DMS 273 (cell line): ENCODE measurements at regions not wholly inside any gene's neighbourhood (a gene's known extent, or its start where the extent isn't known, plus 50 kb on each side); places are given as distances from the start of the nearest gene placed in this dataset.
A peak's percentile ranks its signal among the peaks of the same experiment; 100 is the strongest.

ENCODE experiments used
- DNase-seq: peaks from one replicate; lab custom pipeline; 2025; ENCODE audit not compliant: unreplicated experiment; lab: John Stamatoyannopoulos, UW

DNA sequence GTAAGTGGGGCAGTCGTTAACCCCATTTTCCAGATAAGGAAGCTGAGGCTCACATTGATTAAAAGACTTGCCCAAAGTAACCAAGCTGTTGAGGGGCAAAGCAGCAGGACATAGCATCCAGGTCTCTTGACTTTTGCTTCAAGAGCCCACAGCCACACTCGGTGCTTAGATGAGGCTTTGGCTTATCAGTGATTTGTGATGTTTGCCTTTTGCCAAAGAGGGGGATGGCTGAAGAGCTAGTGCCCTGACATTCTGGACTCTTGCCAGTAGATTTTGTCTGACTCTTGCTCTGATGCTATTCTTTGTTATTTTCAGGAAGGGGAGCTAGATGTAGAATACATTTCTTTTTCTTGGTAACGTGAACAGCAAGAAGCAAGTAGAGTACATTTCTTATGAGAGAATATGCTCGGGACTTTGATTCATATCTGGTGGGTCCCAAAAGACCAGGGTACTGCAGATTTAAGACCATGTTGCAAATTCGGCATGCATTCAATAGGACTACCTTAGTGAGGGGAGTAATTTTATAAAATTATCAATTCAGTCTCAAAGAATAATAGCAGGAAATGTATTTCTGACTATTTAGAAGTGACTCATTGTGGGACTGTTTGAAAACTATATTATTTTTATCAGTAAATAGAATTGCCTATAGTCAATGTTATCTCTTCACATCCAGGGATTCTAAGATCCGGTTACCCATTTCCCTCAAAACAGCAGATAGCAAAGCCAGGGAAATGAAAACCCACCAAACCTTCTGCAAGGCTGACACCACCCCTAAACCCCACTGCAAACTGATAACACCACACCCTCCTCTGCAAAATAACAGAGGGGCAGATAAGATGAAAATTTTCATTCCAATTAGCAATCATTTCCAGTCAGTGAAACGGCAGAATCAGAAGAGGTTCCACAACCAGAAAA lies 180.0 kb upstream of the BMPER start:
- no peak for DNase-seq

DNA sequence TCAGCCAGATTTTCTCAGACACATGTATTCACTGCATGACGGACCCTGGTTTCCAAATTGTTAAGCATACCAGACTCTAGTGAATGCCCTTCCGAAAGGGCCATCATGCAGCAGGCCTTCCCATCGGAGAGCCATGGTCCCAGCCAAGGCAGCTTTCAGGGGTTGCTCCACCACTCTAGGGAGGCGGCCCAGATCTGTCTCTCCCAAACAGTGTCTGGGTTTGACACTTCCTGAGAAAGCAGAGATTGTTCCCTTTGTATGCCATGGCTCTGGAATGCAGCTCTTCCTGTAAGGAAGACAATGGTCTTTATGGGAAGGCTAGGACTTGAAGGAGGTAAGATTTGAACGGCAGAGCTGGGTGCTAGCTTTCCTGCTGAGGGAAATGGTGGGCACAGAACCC lies 178.8 kb upstream of the BMPER start:
- no peak for DNase-seq

DNA sequence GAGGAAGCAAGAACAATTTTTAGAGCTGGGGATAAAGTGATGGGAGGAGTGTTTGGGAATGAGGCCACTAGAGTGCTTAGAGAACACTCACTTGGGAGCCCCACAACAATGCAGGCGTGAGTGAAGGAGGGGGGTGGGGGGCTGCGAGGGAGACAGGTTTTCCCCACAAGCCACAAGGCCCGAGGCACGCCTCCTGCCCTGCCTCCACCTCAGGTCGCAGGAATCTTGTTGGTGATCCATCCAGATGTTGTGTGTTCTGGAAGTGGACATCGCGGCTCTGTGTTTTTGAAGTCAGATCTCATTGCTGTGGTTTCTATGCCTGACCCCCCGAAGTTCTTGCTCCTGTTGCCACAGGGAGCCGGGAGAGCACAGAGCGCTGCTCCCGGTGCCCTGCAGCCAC lies 178.0 kb upstream of the BMPER start:
- DNase-seq: no peak

DNA sequence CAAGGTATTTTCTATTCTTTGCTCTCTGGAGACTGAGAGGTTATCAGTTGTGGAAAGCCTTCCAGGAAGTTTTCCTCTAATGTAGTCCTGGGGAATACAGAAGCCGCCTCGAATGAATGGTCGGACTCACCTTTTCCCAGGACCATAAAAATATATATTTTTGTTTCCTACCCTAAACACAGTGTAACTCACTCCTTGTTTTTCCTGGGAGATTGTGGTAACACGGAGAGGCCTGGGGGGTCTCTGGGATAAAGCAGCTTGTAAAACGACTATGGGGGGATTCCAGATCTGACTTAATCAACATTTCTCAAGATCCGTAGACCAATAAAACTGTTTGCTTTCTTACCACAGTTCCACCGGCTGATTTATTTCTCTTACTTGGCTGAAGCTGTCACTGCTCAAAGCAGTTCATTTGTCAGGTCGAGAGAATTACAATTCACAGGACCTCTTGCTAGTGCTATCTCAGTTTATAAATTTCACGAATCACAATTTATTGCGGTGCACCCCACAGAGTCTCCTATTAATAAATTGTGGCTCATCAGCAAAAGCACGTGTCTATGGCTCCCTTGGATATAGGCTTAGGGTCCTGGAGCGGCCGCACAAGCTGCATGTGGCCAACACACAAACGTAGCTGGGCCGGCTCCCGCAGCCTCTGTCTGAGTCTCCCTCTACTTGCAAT lies 176.3 kb upstream of the BMPER start:
- DNase-seq: no peak

- DNase-seq: no peak
Observed at GRCh38 chr7:33729726-33730125, 175.6 kb upstream of the BMPER start.

DNA sequence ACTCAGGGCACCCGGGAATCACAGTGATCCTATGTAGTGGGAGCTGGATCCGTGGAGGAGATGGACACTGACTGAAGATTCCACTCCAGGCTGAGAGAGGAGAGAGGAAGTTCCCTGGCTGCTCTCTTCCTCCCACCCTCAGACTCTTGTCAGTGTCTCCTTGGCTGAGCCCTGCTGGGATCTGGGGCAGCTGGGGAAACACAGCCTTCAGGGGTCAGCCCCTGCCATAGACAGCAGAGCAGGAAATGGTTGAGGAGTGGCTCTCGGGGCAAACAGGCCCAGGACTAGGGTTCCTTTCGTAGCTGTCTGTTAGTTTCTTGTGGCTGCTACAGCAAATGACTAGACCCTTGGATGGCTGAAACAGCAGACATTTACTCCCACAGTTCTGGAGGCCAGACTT lies 174.4 kb upstream of the BMPER start:
- DNase-seq: no peak

- no peak for DNase-seq
Observed at GRCh38 chr7:33731912-33732311, 173.4 kb upstream of the BMPER start.

DNA sequence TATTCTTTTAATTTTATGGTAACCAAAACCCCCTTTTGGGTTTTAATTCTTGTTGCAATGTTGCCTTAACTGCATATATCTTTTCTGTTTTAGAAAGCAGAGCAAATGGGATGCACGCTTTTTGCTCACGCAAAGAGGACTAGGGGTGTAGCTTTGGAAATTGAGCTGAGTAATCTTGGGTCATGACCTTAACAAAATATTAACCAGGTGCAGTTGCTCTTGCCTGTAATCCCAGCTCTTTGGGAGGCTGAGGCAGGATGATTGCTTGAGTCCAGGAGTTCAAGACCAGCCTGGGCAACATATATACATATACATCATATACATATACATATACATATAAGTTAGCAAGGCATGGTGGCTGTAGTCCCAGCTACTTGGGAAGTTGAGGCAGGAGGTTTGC lies 172.9 kb upstream of the BMPER start:
- no peak for DNase-seq

DNA sequence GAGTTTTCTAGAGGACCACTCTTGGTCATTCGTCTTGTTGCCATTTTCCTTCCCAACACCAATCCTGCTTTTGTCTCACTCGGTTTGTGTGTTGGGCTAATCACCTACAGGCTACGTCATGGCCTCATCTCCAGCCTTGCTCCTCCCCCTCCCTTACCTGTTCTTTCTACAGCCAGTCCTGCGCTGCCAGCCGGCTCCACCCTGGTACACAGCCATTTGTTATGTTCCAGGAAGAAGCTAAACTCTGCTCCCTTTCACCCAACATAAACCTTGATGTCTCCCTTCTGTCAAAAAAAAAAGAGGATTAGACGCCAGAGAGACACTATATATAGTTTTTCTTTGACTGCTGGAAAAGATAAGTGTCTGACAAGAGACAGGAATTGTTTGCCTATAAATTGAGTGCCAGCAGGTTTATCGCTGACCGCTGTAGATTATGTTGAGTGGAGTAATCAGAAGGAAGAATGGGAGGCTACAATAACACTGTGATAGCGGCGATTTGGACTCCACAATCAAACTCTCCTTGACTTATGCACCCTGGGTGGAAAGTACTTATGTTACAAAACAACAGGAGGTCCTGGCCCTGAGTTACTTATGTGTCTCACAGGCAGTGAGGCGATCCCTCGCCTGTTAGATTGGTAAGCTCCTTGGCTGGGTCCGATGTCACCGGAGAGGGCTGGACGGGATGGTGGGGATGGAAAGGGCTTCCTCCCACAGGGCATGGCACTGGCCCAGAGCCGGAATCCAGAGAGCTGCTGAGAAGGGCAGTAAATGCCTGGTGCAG lies 171.3 kb upstream of the BMPER start:
- no peak for DNase-seq

DNA sequence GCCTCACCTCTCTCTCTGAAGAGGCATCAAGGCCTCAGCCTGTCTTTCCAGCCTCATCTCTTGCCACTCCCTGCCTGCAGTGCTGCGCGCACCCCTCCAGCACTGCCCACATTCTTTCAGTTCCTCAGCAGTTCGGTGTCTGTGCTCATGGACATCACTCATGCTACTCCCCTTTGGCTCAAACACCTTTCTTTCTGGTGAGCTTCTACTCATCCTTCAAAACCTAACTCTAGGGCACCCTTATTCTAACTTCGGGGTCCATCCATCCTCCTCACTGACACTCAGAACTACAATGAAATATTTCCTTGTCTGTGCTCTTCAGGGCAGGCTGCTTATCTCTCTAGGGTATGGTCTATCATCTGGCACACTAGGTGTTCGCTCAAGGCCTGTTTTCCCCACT lies 169.9 kb upstream of the BMPER start:
- no peak for DNase-seq

DNA sequence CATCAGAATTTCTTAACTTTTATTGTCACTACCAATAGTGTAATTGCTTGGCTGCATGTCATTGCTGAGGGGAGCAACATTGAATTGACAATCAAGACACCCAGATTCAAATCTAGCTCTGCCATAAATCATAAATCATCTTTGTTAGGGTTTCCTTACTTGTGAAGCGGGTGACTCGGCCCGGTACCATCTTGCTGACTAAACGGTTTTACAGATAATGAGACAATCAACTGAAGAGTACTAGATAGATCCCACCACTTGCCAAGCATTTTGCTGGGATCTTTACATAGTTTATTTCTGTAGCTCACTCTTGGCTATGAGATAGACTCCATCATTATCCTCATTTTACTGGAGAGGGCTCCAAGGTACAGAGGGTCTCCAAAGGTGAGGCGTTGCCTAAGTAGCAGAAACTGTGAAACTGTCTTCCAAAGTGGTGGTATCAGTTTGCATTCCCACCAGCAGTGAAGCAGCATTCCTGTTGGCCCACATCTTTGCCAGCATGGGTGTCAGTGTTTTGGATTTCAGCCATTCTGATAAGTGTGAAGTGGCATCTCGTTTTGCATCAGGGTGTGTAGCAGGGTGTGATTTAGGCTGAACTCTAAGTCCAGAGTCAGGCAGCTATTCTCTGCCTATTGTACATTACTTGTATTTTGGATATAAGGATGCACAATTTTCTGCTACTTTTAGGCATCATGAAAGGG lies 168.7 kb upstream of the BMPER start:
- DNase-seq: no peak

DNA sequence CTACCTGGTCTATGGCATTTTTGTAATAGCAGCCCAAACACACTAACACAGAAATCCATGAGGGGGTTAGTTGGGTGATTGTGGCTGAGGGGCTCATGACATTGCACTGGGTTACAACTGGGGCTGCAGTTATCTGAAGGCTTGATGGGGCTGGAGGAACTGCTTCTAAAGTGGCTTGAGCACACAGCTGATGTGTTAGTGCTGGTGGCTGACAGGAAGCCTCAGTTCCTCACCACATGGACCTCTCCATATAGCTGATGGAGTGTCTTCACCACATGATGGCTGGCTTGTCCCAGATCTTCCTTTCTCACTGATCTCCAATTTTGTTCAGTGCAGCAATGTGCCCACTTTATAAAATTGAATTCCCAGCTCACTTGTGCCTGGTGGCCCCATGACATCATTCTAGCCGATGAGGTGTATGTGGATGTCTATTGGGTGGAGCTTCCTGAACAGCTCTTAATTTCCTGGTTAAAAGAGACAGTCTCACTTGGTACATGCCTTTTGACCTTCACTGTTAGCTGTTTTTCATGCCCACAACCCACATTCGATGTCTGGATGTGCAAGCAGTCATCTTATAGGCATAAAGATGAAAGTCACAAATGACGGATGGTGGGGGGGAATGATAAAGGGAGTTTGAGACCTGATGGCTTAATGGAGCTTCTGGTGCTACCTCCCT lies 166.9 kb upstream of the BMPER start:
- DNase-seq: no peak

GRCh38 chr7:33739286-33739685 lies 166.1 kb upstream of the BMPER start:
- DNase-seq: no peak

DNA sequence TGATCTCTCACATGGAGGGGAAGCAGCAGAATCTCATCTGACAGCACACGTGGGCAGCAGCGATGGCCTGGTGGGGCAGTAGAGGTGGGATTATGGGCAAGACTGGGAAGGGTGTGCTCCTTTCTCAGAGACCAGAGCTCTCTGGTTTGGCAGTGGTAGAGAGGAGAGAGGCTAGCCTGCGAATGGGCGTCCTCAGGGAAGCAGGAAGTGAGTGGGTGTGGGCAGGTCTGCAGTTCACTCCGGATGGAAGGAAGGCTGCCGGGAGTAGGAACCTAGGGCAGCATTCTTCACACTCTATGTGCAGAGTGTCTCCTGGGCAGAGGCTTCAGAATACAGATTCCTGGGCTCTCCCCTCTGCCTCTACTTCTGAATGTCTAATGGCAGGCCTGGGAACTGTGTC lies 162.8 kb upstream of the BMPER start:
- no peak for DNase-seq

- no peak for DNase-seq
Observed at GRCh38 chr7:33742999-33743587, 162.2 kb upstream of the BMPER start.

DNA sequence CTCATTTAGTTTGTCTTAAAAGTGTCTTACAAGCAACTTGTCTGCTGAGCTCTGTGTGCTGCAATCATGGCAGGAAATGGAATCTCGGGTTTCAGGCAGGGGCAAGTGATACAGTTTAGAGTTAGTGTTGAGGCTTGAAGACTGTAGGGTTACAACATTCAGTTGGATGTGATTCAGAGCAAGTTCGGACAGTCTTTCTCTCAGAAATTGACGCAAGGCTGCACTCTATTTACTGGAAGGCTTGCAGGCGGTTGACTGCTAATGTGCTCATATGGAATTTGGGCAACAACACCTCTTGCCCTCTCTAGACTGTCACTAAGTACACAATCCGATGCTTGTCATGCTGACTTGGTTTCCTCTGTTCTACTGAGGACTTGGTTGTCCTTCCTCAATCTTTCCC lies 161.7 kb upstream of the BMPER start:
- DNase-seq: no peak

- DNase-seq: peak; percentile 71
Observed at GRCh38 chr7:33744293-33745075, 160.9 kb upstream of the BMPER start.

- no peak for DNase-seq
Observed at GRCh38 chr7:33745934-33746333, 159.4 kb upstream of the BMPER start.

- no peak for DNase-seq
Observed at GRCh38 chr7:33748793-33749192, 156.5 kb upstream of the BMPER start.
